HCT116 (cell line): ENCODE measurements at regions not wholly inside any gene's neighbourhood (a gene's known extent, or its start where the extent isn't known, plus 50 kb on each side); places are given as distances from the start of the nearest gene placed in this dataset.

Source experiments
- ATAC-seq: fragments of 200-7000 bp; cut with Tn5 transposase; 2 replicates; pipeline ENCODE4 v1.9.1; 2020; ENCODE audit warnings: mild to moderate bottlenecking, moderate library complexity
- BruUV-seq: library from RNA; stranded (reverse); fragments of 400-500 nt; replicated peaks from 2 replicates; lab custom pipeline; 2021; lab: Mats Ljungman, UMichigan
- CTCF ChIA-PET: fragments of 300-600 bp; sonication (Branson Sonifier 250); formaldehyde crosslinking; loops from one replicate; lab custom pipeline; 2021; ENCODE audit warnings: antibody characterized with exemption; lab: Charles Lee
- POLR2A ChIA-PET: fragments of 300-600, 350-600 bp; sonication (Branson Sonifier 250); formaldehyde crosslinking; loops from one replicate; lab custom pipeline; 2021; ENCODE audit warnings: antibody characterized with exemption; lab: Charles Lee
- RAD21 ChIA-PET, 2 experiments: fragments of 300-600 bp; sonication (Branson Sonifier 250); formaldehyde crosslinking; loops; one replicate each; lab custom pipeline; 2023; ENCODE audit warnings: low total read pairs in 2 of 2; ENCODE audit not compliant: uncharacterized antibody in 2 of 2, unreplicated experiment in 2 of 2, low non-redundant PET in 1 of 2; lab: Charles Lee
- DNase-seq: peaks from one replicate; pipeline ENCODE4 v3.0.0-alpha.2; 2010; ENCODE audit warnings: low read depth, low spot score
- H2AFZ ChIP-seq: fragments of 200-600 bp; shearing (Covaris generic), sonication (generic); 2 replicates; pipeline ENCODE4 v1.6.1; 2017; ENCODE audit warnings: low read depth, mixed run types, mixed read lengths, antibody characterized with exemption, low read length; ENCODE audit not compliant: poor library complexity, severe bottlenecking
- H3K27ac ChIP-seq: 2 replicates; pipeline ENCODE4 v1.5.1; 2012; ENCODE audit warnings: low read depth, low read length
- H3K27me3 ChIP-seq: fragments of 200-600 bp; sonication (generic); 2 replicates; pipeline ENCODE4 v1.6.1; 2016; ENCODE audit warnings: mixed run types, low read length, mixed read lengths; ENCODE audit not compliant: insufficient read depth
- H3K36me3 ChIP-seq, 2 experiments: fragments of 200-500 bp in 1 of 2; fragments of 200-600 bp in 1 of 2; sonication (Bioruptor generic) in 1 of 2; sonication (generic) in 1 of 2; 2 replicates each; pipeline versions ENCODE4 v1.5.1 to v1.6.1; 2014 to 2016; ENCODE audit warnings: low read length in 2 of 2, inconsistent platforms in 1 of 2, mixed read lengths in 1 of 2, mixed run types in 1 of 2; ENCODE audit not compliant: insufficient read depth in 2 of 2, control insufficient read depth in 1 of 2
- H3K4me1 ChIP-seq, 2 experiments: fragments of 200-600 bp in 1 of 2; sonication (generic) in 1 of 2; 2 replicates each; pipeline versions ENCODE4 v1.5.1 to v1.6.1; 2012 to 2017; ENCODE audit warnings: low read length in 2 of 2, inconsistent platforms in 1 of 2, mild to moderate bottlenecking in 1 of 2, mixed read lengths in 1 of 2, mixed run types in 1 of 2, moderate library complexity in 1 of 2; ENCODE audit not compliant: insufficient read depth in 2 of 2, control insufficient read depth in 1 of 2
- H3K4me2 ChIP-seq: fragments of 200-600 bp; sonication (generic); 2 replicates; pipeline ENCODE4 v1.6.1; 2017; ENCODE audit warnings: mixed run types, low read length, mixed read lengths
- H3K4me3 ChIP-seq, 2 experiments: fragments of 200-600 bp in 1 of 2; sonication (generic) in 1 of 2; replicated peaks in 1 of 2; 2 replicates each; pipeline ENCODE4 v1.5.1; 2011 to 2016; ENCODE audit warnings: low read length in 2 of 2, control low read depth in 1 of 2, low read depth in 1 of 2, mild to moderate bottlenecking in 1 of 2, mixed read lengths in 1 of 2, mixed run types in 1 of 2
- H3K79me2 ChIP-seq: fragments of 200-600 bp; sonication (generic); 2 replicates; pipeline ENCODE4 v1.6.1; 2017; ENCODE audit warnings: mild to moderate bottlenecking, mixed run types, low read length, moderate library complexity, mixed read lengths; ENCODE audit not compliant: insufficient read depth
- H3K9ac ChIP-seq: fragments of 200-600 bp; sonication (generic); 2 replicates; pipeline ENCODE4 v1.6.1; 2016; ENCODE audit warnings: low read length, mixed read lengths
- H3K9me2 ChIP-seq: fragments of 200-600 bp; sonication (generic), shearing (Covaris generic); 2 replicates; pipeline ENCODE4 v1.6.1; 2017; ENCODE audit warnings: mixed run types, mild to moderate bottlenecking, moderate library complexity; ENCODE audit not compliant: insufficient read depth
- H3K9me3 ChIP-seq, 2 experiments: fragments of 200-500 bp in 1 of 2; fragments of 200-600 bp in 1 of 2; sonication (Bioruptor generic) in 1 of 2; sonication (generic) in 1 of 2; 2 replicates each; pipeline ENCODE4 v1.6.1; 2014 to 2017; ENCODE audit warnings: low read length in 2 of 2, mixed read lengths in 2 of 2, inconsistent platforms in 1 of 2, low read depth in 1 of 2, mild to moderate bottlenecking in 1 of 2, mixed run types in 1 of 2, moderate library complexity in 1 of 2; ENCODE audit not compliant: control insufficient read depth in 1 of 2, insufficient read depth in 1 of 2
- H4K20me1 ChIP-seq: fragments of 200-600 bp; sonication (generic), shearing (Covaris generic); 2 replicates; pipeline ENCODE4 v1.6.1; 2017; ENCODE audit warnings: mixed run types, mild to moderate bottlenecking, moderate library complexity; ENCODE audit not compliant: insufficient read depth
- EGR1 ChIP-seq: IDR thresholded peaks from 2 replicates; pipeline ENCODE4 v1.6.1; 2012; ENCODE audit warnings: low read depth
- EZH2 ChIP-seq: fragments of 200-600 bp; sonication (generic); IDR thresholded peaks from 2 replicates; pipeline ENCODE4 v1.6.1; 2017; ENCODE audit warnings: antibody characterized with exemption, mixed run types
- FOSL1 ChIP-seq: IDR thresholded peaks from 2 replicates; pipeline ENCODE4 v1.6.1; 2012; ENCODE audit warnings: low read depth
- JUND ChIP-seq: IDR thresholded peaks from 2 replicates; pipeline ENCODE4 v1.6.1; 2012
- RAD21 ChIP-seq: IDR thresholded peaks from 2 replicates; pipeline ENCODE4 v1.6.1; 2012; ENCODE audit warnings: low read depth, mild to moderate bottlenecking
- SIN3A ChIP-seq: IDR thresholded peaks from 2 replicates; pipeline ENCODE4 v1.6.1; 2012; ENCODE audit warnings: low read depth
- TCF7L2 ChIP-seq: IDR thresholded peaks from 2 replicates; pipeline ENCODE4 v1.7.0; 2011; ENCODE audit warnings: borderline replicate concordance, inconsistent platforms; ENCODE audit not compliant: insufficient read depth, insufficient read length; ENCODE audit errors: extremely low read depth
- ZNF274 ChIP-seq: fragments of 200-500 bp; sonication (Bioruptor generic); IDR thresholded peaks from 2 replicates; pipeline ENCODE4 v1.6.1; 2014; ENCODE audit warnings: mild to moderate bottlenecking, low read depth, low read length, inconsistent platforms
- intact Hi-C: fragments of 100-400 bp; cut with micrococcal nuclease; formaldehyde crosslinking; loops from 2 replicates; pipeline ENCODE4 v1.10.0; 2022
- TF ChIP-seq, protein P1 (sequence below): IDR thresholded peaks from 2 replicates; pipeline ENCODE4 v1.6.1; 2011; ENCODE audit warnings: mild to moderate bottlenecking, low read length, moderate library complexity; ENCODE audit not compliant: insufficient replicate concordance; ENCODE audit errors: extremely low read depth
- TF ChIP-seq, protein P2 (sequence below), 3 experiments: fragments of 200-600 bp in 1 of 3; sonication (generic) in 1 of 3; IDR thresholded peaks in 2 of 3; conservative IDR thresholded peaks in 1 of 3; 2 replicates each; pipeline ENCODE4 v1.5.1; 2012 to 2017; ENCODE audit warnings: low read depth in 2 of 3, low read length in 2 of 3, antibody characterized with exemption in 1 of 3, borderline replicate concordance in 1 of 3, control low read depth in 1 of 3, mild to moderate bottlenecking in 1 of 3, mixed read lengths in 1 of 3, mixed run types in 1 of 3, moderate library complexity in 1 of 3; ENCODE audit not compliant: insufficient read depth in 1 of 3
- TF ChIP-seq, protein P3 (sequence below): IDR thresholded peaks from 2 replicates; pipeline ENCODE4 v1.6.1; 2012

DNA sequence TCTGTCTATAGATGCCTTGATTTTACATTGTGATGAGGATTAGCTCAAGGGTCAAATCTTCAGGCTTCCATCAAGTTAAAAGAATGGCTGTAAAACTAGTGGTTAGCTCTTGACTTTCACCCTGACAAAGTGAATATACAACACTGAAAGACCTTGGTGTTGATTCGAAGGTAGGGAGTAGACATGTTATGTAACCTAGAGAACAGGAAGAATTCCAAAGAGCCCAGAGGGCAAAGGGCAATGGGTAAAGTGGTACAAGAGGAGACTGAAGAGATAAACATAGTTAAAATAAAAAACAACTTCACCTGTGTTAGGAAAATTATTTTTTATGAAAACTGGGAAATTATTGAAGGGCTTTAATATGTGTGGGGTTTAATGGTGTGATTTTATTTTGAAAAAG lies 833.2 kb upstream of the KLHL1 start:
- DNase-seq: no peak
- H3K4me2 ChIP-seq: no peak overlapping the region
- H3K4me3 ChIP-seq: no peak overlapping the region
- no peaks in the 10 kb centered on the region for H3K9me2 ChIP-seq
- no TSS peak for BruUV-seq
- ChIA-PET CTCF (no interaction called here), POLR2A (no interaction called here), RAD21 (no interaction called here)
- intact Hi-C loops: no loop called here
- H3K4me1 ChIP-seq: no peaks in the 10 kb centered on the region
- no peaks in the 10 kb centered on the region for H3K79me2 ChIP-seq
- ATAC-seq: no peak
- H4K20me1 ChIP-seq: no peaks in the 10 kb centered on the region
- H3K27me3 ChIP-seq: no peaks in the 10 kb centered on the region
- TF ChIP-seq EZH2: no peak
- TF ChIP-seq, protein P1, sequence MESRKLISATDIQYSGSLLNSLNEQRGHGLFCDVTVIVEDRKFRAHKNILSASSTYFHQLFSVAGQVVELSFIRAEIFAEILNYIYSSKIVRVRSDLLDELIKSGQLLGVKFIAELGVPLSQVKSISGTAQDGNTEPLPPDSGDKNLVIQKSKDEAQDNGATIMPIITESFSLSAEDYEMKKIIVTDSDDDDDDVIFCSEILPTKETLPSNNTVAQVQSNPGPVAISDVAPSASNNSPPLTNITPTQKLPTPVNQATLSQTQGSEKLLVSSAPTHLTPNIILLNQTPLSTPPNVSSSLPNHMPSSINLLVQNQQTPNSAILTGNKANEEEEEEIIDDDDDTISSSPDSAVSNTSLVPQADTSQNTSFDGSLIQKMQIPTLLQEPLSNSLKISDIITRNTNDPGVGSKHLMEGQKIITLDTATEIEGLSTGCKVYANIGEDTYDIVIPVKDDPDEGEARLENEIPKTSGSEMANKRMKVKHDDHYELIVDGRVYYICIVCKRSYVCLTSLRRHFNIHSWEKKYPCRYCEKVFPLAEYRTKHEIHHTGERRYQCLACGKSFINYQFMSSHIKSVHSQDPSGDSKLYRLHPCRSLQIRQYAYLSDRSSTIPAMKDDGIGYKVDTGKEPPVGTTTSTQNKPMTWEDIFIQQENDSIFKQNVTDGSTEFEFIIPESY: no peak
- no peak overlapping the region for H2AFZ ChIP-seq
- no peak overlapping the region for H3K9ac ChIP-seq
- H3K36me3 ChIP-seq: no peaks in the 10 kb centered on the region
- no peak overlapping the region for H3K27ac ChIP-seq
- H3K9me3 ChIP-seq: no peaks in the 10 kb centered on the region; a peak in 1 of 4 replicates

DNA sequence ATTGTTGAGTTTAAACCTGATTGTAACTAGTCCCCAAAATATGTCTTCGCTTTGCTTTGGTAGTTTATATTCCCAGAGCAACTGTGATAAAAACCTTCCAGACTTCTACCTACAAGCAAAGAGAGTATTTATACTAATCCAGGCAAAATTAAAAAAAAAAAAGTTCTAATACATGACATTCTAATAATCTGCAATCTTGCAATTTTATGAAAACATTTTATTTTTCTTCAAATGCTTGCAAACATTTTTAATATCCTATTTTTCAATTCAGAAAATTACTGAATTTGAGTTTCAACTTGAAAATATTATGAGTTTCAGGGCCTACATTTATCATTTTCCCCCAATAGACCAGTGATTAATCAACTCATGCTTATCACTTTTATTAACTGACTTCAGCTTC lies 830.2 kb upstream of the KLHL1 start:
- ATAC-seq (no peak), DNase-seq (no peak)
- Histone ChIP-seq H3K4me1 (no peaks in the 10 kb centered on the region), H3K36me3 (no peaks in the 10 kb centered on the region), H3K79me2 (no peaks in the 10 kb centered on the region), H3K27ac (no peak overlapping the region), H2AFZ (no peak overlapping the region), H3K9me2 (no peaks in the 10 kb centered on the region), H3K4me2 (no peak overlapping the region), H3K4me3 (no peak overlapping the region), H3K9me3 (no peaks in the 10 kb centered on the region; a peak in 1 of 4 replicates), H3K9ac (no peak overlapping the region), H3K27me3 (no peaks in the 10 kb centered on the region), H4K20me1 (no peaks in the 10 kb centered on the region)
- intact Hi-C loops: no loop called here
- ChIA-PET POLR2A (no interaction called here), RAD21 (no interaction called here), CTCF (no interaction called here)
- TF ChIP-seq ZNF274: no peak
- no peak for TF ChIP-seq RAD21
- no peak for TF ChIP-seq FOSL1
- TF ChIP-seq JUND: no peak
- TF ChIP-seq, protein P2, sequence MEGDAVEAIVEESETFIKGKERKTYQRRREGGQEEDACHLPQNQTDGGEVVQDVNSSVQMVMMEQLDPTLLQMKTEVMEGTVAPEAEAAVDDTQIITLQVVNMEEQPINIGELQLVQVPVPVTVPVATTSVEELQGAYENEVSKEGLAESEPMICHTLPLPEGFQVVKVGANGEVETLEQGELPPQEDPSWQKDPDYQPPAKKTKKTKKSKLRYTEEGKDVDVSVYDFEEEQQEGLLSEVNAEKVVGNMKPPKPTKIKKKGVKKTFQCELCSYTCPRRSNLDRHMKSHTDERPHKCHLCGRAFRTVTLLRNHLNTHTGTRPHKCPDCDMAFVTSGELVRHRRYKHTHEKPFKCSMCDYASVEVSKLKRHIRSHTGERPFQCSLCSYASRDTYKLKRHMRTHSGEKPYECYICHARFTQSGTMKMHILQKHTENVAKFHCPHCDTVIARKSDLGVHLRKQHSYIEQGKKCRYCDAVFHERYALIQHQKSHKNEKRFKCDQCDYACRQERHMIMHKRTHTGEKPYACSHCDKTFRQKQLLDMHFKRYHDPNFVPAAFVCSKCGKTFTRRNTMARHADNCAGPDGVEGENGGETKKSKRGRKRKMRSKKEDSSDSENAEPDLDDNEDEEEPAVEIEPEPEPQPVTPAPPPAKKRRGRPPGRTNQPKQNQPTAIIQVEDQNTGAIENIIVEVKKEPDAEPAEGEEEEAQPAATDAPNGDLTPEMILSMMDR (IDR thresholded peaks at IDR 0.05 in 2 of 3, conservative IDR thresholded peaks at IDR 0.05 in 1 of 3; ENCODE audit: borderline replicate concordance in 1 of 3, insufficient read depth in 1 of 3, low read depth in 2 of 3, low read length in 2 of 3): no peak
- TF ChIP-seq, protein P3, sequence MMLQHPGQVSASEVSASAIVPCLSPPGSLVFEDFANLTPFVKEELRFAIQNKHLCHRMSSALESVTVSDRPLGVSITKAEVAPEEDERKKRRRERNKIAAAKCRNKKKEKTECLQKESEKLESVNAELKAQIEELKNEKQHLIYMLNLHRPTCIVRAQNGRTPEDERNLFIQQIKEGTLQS: no peak
- no peak for TF ChIP-seq SIN3A
- no peak for TF ChIP-seq TCF7L2
- TF ChIP-seq EGR1: no peak
- no TSS peak for BruUV-seq
